Caco-2 (cell line): ENCODE measurements at regions not wholly inside any gene's neighbourhood (a gene's known extent, or its start where the extent isn't known, plus 50 kb on each side); places are given as distances from the start of the nearest gene placed in this dataset.

Source experiments
- BruUV-seq: library from RNA; stranded (reverse); fragments of 400-500 nt; replicated peaks from 2 replicates; lab custom pipeline; 2021; lab: Mats Ljungman, UMichigan
- CTCF ChIA-PET: fragments of 300-600 bp; sonication (Branson Sonifier 250); formaldehyde crosslinking; loops from one replicate; lab custom pipeline; 2022; ENCODE audit warnings: antibody characterized with exemption; lab: Charles Lee
- POLR2A ChIA-PET: fragments of 300-600 bp; sonication (Branson Sonifier 250); formaldehyde crosslinking; loops from one replicate; lab custom pipeline; 2022; ENCODE audit warnings: antibody characterized with exemption; lab: Charles Lee
- DNase-seq, 2 experiments: peaks; one replicate each; pipeline versions ENCODE4 v3.0.0 to v3.0.0-alpha.2; 2020 to 2022
- H3K27me3 ChIP-seq: replicated peaks from 2 replicates; pipeline ENCODE4 v1.6.0; 2011; ENCODE audit warnings: low read length; ENCODE audit not compliant: control insufficient read depth, insufficient read depth
- H3K36me3 ChIP-seq: 2 replicates; pipeline ENCODE4 v1.5.1; 2011; ENCODE audit warnings: low read length; ENCODE audit not compliant: control insufficient read depth, insufficient read depth
- H3K4me1 ChIP-seq: fragments of 250-450 bp; sonication (Bioruptor Pico); 2 replicates; pipeline ENCODE4 v1.5.1; 2020; ENCODE audit warnings: mild to moderate bottlenecking
- H3K4me3 ChIP-seq: 2 replicates; pipeline ENCODE4 v1.5.1; 2011; ENCODE audit warnings: low read depth, mild to moderate bottlenecking, control low read depth, low read length
- H3K9me3 ChIP-seq: fragments of 250-450 bp; sonication (Bioruptor Pico); 2 replicates; pipeline ENCODE4 v1.5.1; 2020; ENCODE audit warnings: mild to moderate bottlenecking, moderate library complexity
- H3K27ac Mint-ChIP-seq: one replicate; pipeline ENCODE4 v1.8.0; 2022; ENCODE audit warnings: mixed read lengths; ENCODE audit not compliant: unreplicated experiment
- H3K27me3 Mint-ChIP-seq: one replicate; pipeline ENCODE4 v1.8.0; 2022; ENCODE audit warnings: mixed read lengths; ENCODE audit not compliant: insufficient read depth, unreplicated experiment
- H3K36me3 Mint-ChIP-seq: one replicate; pipeline ENCODE4 v1.8.0; 2022; ENCODE audit warnings: mild to moderate bottlenecking, mixed read lengths; ENCODE audit not compliant: insufficient read depth, unreplicated experiment
- H3K4me1 Mint-ChIP-seq: one replicate; pipeline ENCODE4 v1.8.0; 2022; ENCODE audit warnings: low read depth, mixed read lengths; ENCODE audit not compliant: unreplicated experiment
- H3K4me3 Mint-ChIP-seq: one replicate; pipeline ENCODE4 v1.8.0; 2022; ENCODE audit warnings: mild to moderate bottlenecking, moderate library complexity, mixed read lengths; ENCODE audit not compliant: unreplicated experiment
- H3K9me3 Mint-ChIP-seq: one replicate; pipeline ENCODE4 v1.8.0; 2022; ENCODE audit warnings: mixed read lengths; ENCODE audit not compliant: unreplicated experiment
- CTCF ChIP-seq, 2 experiments: fragments of 200-600 bp in 1 of 2; IDR thresholded peaks; 1 replicate in 1 of 2; 2 replicates in 1 of 2; pipeline versions ENCODE4 v1.5.1 to v1.8.0; 2011 to 2022; ENCODE audit warnings: antibody characterized with exemption in 1 of 2, control low read depth in 1 of 2, inconsistent platforms in 1 of 2, low read depth in 1 of 2, low read length in 1 of 2, mild to moderate bottlenecking in 1 of 2, moderate library complexity in 1 of 2; ENCODE audit not compliant: insufficient read depth in 1 of 2, severe bottlenecking in 1 of 2, unreplicated experiment in 1 of 2
- intact Hi-C: fragments of 100-400 bp; cut with micrococcal nuclease; formaldehyde crosslinking; loops from one replicate; pipeline ENCODE4 v1.10.0; 2022; ENCODE audit not compliant: unreplicated experiment

GRCh38 chr3:110106805-110107204, 769.5 kb upstream of the DPPA4 start:
- intact Hi-C loops: no loop called here
- Mint-ChIP-seq H3K27me3 (no peaks in the 10 kb centered on the region), H3K4me3 (no peak overlapping the region), H3K27ac (no peak overlapping the region), H3K4me1 (no peaks in the 10 kb centered on the region), H3K9me3 (no peaks in the 10 kb centered on the region), H3K36me3 (no peaks in the 10 kb centered on the region)
- no peaks in the 10 kb centered on the region for H3K4me1 ChIP-seq
- H3K27me3 ChIP-seq: no peaks in the 10 kb centered on the region
- POLR2A ChIA-PET: no interaction called here
- CTCF ChIA-PET: no interaction called here
- DNase-seq: no peak
- H3K4me3 ChIP-seq: no peak overlapping the region
- BruUV-seq: no TSS peak
- no peaks in the 10 kb centered on the region for H3K9me3 ChIP-seq
- TF ChIP-seq CTCF (IDR thresholded peaks at IDR 0.05; ENCODE audit: insufficient read depth in 1 of 2, low read depth in 1 of 2, low read length in 1 of 2, severe bottlenecking in 1 of 2, unreplicated experiment in 1 of 2): no peak
- no peaks in the 10 kb centered on the region for H3K36me3 ChIP-seq

GRCh38 chr3:110123946-110124345, 786.6 kb upstream of the DPPA4 start:
- Mint-ChIP-seq H3K27me3 (no peaks in the 10 kb centered on the region), H3K9me3 (no peaks in the 10 kb centered on the region), H3K36me3 (no peaks in the 10 kb centered on the region), H3K27ac (no peak overlapping the region), H3K4me1 (no peaks in the 10 kb centered on the region), H3K4me3 (no peak overlapping the region)
- POLR2A ChIA-PET: no interaction called here
- no peaks in the 10 kb centered on the region for H3K4me1 ChIP-seq
- H3K4me3 ChIP-seq: no peak overlapping the region
- TF ChIP-seq CTCF (IDR thresholded peaks at IDR 0.05; ENCODE audit: insufficient read depth in 1 of 2, low read depth in 1 of 2, low read length in 1 of 2, severe bottlenecking in 1 of 2, unreplicated experiment in 1 of 2): no peak
- no peaks in the 10 kb centered on the region for H3K36me3 ChIP-seq
- H3K9me3 ChIP-seq: no peaks in the 10 kb centered on the region; the same call in 1 of the 2 replicates
- intact Hi-C loops: no loop called here
- DNase-seq: no peak
- no TSS peak for BruUV-seq
- no peaks in the 10 kb centered on the region for H3K27me3 ChIP-seq
- CTCF ChIA-PET: no interaction called here

DNA sequence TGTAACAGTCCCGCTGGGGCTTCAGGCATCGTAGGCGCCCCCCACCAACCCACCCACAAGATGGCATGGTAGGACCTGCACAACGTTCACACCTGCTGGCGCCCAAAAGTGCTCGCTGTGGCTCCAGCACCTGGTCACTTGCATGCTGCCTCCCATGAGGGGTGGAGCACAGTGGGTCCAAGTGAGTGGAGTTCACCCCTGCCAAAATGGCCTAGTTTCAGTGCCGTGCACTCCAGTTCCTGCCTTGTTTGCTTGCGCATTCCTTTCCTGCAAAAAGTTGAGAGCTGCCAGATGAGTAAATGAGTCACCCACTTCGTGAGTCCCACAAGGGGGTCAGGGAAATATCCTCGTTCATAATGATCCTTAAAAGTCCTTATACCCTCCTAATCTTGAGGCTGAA, 788.7 kb upstream of the DPPA4 start:
- CTCF ChIA-PET: no interaction called here
- POLR2A ChIA-PET: no interaction called here
- Histone ChIP-seq H3K9me3 (no peaks in the 10 kb centered on the region; the same call in 1 of the 2 replicates), H3K27me3 (no peaks in the 10 kb centered on the region), H3K4me1 (no peaks in the 10 kb centered on the region), H3K4me3 (no peak overlapping the region), H3K36me3 (no peaks in the 10 kb centered on the region)
- intact Hi-C loops: no loop called here
- Mint-ChIP-seq H3K4me1 (no peaks in the 10 kb centered on the region), H3K27me3 (no peaks in the 10 kb centered on the region), H3K27ac (no peak overlapping the region), H3K9me3 (no peaks in the 10 kb centered on the region), H3K36me3 (no peaks in the 10 kb centered on the region), H3K4me3 (no peak overlapping the region)
- no TSS peak for BruUV-seq
- no peak for DNase-seq
- TF ChIP-seq CTCF (IDR thresholded peaks at IDR 0.05; ENCODE audit: insufficient read depth in 1 of 2, low read depth in 1 of 2, low read length in 1 of 2, severe bottlenecking in 1 of 2, unreplicated experiment in 1 of 2): no peak
